ENCODE measurements at regions not wholly inside any gene's neighbourhood (a gene's known extent, or its start where the extent isn't known, plus 50 kb on each side); places are given as distances from the start of the nearest gene placed in this dataset.

GRCh38 chr6:93562582-93562981, 143.2 kb upstream of the EPHA7 start:
- no peak for TF ChIP-seq EZH2 (IDR thresholded peaks at IDR 0.05; ENCODE audit: low read length, missing control alignments)
- no peak for TF ChIP-seq CTCF (conservative IDR thresholded peaks at IDR 0.05 in 1 of 2, IDR thresholded peaks at IDR 0.05 in 1 of 2; ENCODE audit: low read depth in 1 of 2, low read length in 2 of 2)
